H9 (cell line): ENCODE measurements at regions not wholly inside any gene's neighbourhood (a gene's known extent, or its start where the extent isn't known, plus 50 kb on each side); places are given as distances from the start of the nearest gene placed in this dataset.

ENCODE experiments used
- DNase-seq: peaks from one replicate; pipeline ENCODE4 v3.0.0-alpha.2; 2017
- H2AFZ ChIP-seq: one replicate; pipeline ENCODE4 v1.6.1; 2013; ENCODE audit warnings: mild to moderate bottlenecking, low read length, control low read depth, moderate library complexity
- H2AK5ac ChIP-seq: 2 replicates; pipeline ENCODE4 v1.6.1; 2013; ENCODE audit warnings: low read length, control low read depth, mixed read lengths; ENCODE audit not compliant: insufficient read length
- H2BK120ac ChIP-seq: one replicate; pipeline ENCODE4 v1.6.1; 2013; ENCODE audit warnings: low read depth, mild to moderate bottlenecking, low read length, control low read depth, inconsistent platforms; ENCODE audit not compliant: poor library complexity, severe bottlenecking
- H2BK12ac ChIP-seq: 2 replicates; pipeline ENCODE4 v1.6.1; 2013; ENCODE audit warnings: low read length, control low read depth, mixed read lengths, low read depth; ENCODE audit not compliant: insufficient read length
- H2BK15ac ChIP-seq: 2 replicates; pipeline ENCODE4 v1.6.1; 2013; ENCODE audit warnings: low read depth, low read length, control low read depth
- H2BK20ac ChIP-seq: one replicate; pipeline ENCODE4 v1.6.1; 2013; ENCODE audit warnings: low read depth, mild to moderate bottlenecking, low read length, control low read depth, inconsistent platforms; ENCODE audit not compliant: poor library complexity, severe bottlenecking
- H2BK5ac ChIP-seq: 2 replicates; pipeline ENCODE4 v1.6.1; 2013; ENCODE audit warnings: low read length, control low read depth, mixed read lengths; ENCODE audit not compliant: insufficient read length
- H3K14ac ChIP-seq: 2 replicates; pipeline ENCODE4 v1.6.1; 2013; ENCODE audit warnings: low read length, control low read depth; ENCODE audit not compliant: insufficient read depth
- H3K18ac ChIP-seq: 2 replicates; pipeline ENCODE4 v1.6.1; 2013; ENCODE audit warnings: low read depth, mild to moderate bottlenecking, mixed read lengths, low read length, control low read depth; ENCODE audit not compliant: insufficient read length
- H3K23ac ChIP-seq: 2 replicates; pipeline ENCODE4 v1.6.1; 2013; ENCODE audit warnings: low read length, control low read depth, mixed read lengths, low read depth; ENCODE audit not compliant: insufficient read length
- H3K23me2 ChIP-seq: 2 replicates; pipeline ENCODE4 v1.6.1; 2013; ENCODE audit warnings: low read depth, mild to moderate bottlenecking, mixed read lengths, low read length, control low read depth; ENCODE audit not compliant: insufficient read length, poor library complexity, severe bottlenecking
- H3K27ac ChIP-seq: 2 replicates; pipeline ENCODE4 v1.5.1; 2013; ENCODE audit warnings: low read length, control low read depth, mixed read lengths, low read depth; ENCODE audit not compliant: insufficient read length
- H3K27me3 ChIP-seq: 2 replicates; pipeline ENCODE4 v1.6.1; 2013; ENCODE audit warnings: low read length, control low read depth, inconsistent platforms; ENCODE audit not compliant: insufficient read depth
- H3K4ac ChIP-seq: 2 replicates; pipeline ENCODE4 v1.6.1; 2013; ENCODE audit warnings: low read depth, mild to moderate bottlenecking, control low read depth, inconsistent platforms, low read length, moderate library complexity
- H3K4me1 ChIP-seq: 2 replicates; pipeline ENCODE4 v1.6.1; 2013; ENCODE audit warnings: low read length, control low read depth, inconsistent platforms; ENCODE audit not compliant: insufficient read depth
- H3K4me2 ChIP-seq: 2 replicates; pipeline ENCODE4 v1.6.1; 2013; ENCODE audit warnings: low read length, control low read depth, mixed read lengths; ENCODE audit not compliant: insufficient read length, insufficient read depth
- H3K56ac ChIP-seq: 2 replicates; pipeline ENCODE4 v1.6.1; 2013; ENCODE audit warnings: low read depth, mild to moderate bottlenecking, mixed read lengths, low read length, control low read depth; ENCODE audit not compliant: insufficient read length
- H3K79me1 ChIP-seq: 2 replicates; pipeline ENCODE4 v1.6.1; 2013; ENCODE audit warnings: low read depth, mild to moderate bottlenecking, moderate library complexity, low read length, control low read depth, inconsistent platforms; ENCODE audit not compliant: insufficient read depth, poor library complexity, severe bottlenecking
- H3K79me2 ChIP-seq: 2 replicates; pipeline ENCODE4 v1.6.1; 2013; ENCODE audit warnings: low read length, control low read depth, inconsistent platforms; ENCODE audit not compliant: insufficient read depth
- H3K9ac ChIP-seq: 2 replicates; pipeline ENCODE4 v1.6.1; 2013; ENCODE audit warnings: low read length, control low read depth, mixed read lengths; ENCODE audit not compliant: insufficient read length; ENCODE audit errors: extremely low read depth
- H3K9me3 ChIP-seq: one replicate; pipeline ENCODE4 v1.6.1; 2013; ENCODE audit warnings: low read depth, low read length, inconsistent platforms; ENCODE audit not compliant: control insufficient read depth
- H3T11ph ChIP-seq: one replicate; pipeline ENCODE4 v1.6.1; 2013; ENCODE audit warnings: mild to moderate bottlenecking, low read length, control low read depth, inconsistent platforms
- H4K20me1 ChIP-seq: one replicate; pipeline ENCODE4 v1.6.1; 2013; ENCODE audit not compliant: control insufficient read depth, insufficient read length, insufficient read depth
- H4K5ac ChIP-seq: 2 replicates; pipeline ENCODE4 v1.6.1; 2013; ENCODE audit warnings: low read depth, mild to moderate bottlenecking, mixed read lengths, low read length, control low read depth; ENCODE audit not compliant: insufficient read length
- H4K8ac ChIP-seq: replicated peaks from 2 replicates; pipeline ENCODE4 v1.6.1; 2013; ENCODE audit warnings: low read length, control low read depth, mixed read lengths, low read depth; ENCODE audit not compliant: insufficient read length
- H4K91ac ChIP-seq: 2 replicates; pipeline ENCODE4 v1.6.1; 2013; ENCODE audit warnings: low read depth, mild to moderate bottlenecking, moderate library complexity, mixed read lengths, low read length, control low read depth; ENCODE audit not compliant: insufficient read length
- H3K27ac Mint-ChIP-seq, 3 experiments: 2 replicates in 2 of 3; 3 replicates in 1 of 3; pipeline ENCODE4 v1.8.0; 2020 to 2021; ENCODE audit warnings: mixed read lengths in 3 of 3, mild to moderate bottlenecking in 1 of 3, moderate library complexity in 1 of 3
- H3K27me3 Mint-ChIP-seq: 2 replicates; pipeline ENCODE4 v1.8.0; 2021; ENCODE audit warnings: low read depth, mild to moderate bottlenecking, moderate library complexity, mixed read lengths
- H3K36me3 Mint-ChIP-seq, 3 experiments: 2 replicates in 2 of 3; 3 replicates in 1 of 3; pipeline ENCODE4 v1.8.0; 2020 to 2021; ENCODE audit warnings: low read depth in 3 of 3, mixed read lengths in 3 of 3; ENCODE audit not compliant: insufficient read depth in 1 of 3
- H3K4me1 Mint-ChIP-seq, 2 experiments: 2 replicates each; pipeline ENCODE4 v1.8.0; 2020; ENCODE audit warnings: mixed read lengths in 2 of 2
- H3K4me3 Mint-ChIP-seq, 2 experiments: 2 replicates in 1 of 2; 3 replicates in 1 of 2; pipeline ENCODE4 v1.8.0; 2020 to 2021; ENCODE audit warnings: mild to moderate bottlenecking in 2 of 2, mixed read lengths in 2 of 2, moderate library complexity in 1 of 2
- H3K9me3 Mint-ChIP-seq, 2 experiments: 2 replicates in 1 of 2; 3 replicates in 1 of 2; pipeline ENCODE4 v1.8.0; 2020; ENCODE audit warnings: mild to moderate bottlenecking in 2 of 2, mixed read lengths in 2 of 2, moderate library complexity in 1 of 2
- WGBS: extraction: QIAGEN DNeasy Blood & Tissue Kit; methylation state at CpG from one replicate; pipeline ENCODE4 v1.1.7; 2013; ENCODE audit warnings: missing lambda C conversion rate, low lambda C conversion rate, mixed read lengths; ENCODE audit not compliant: insufficient read length; ENCODE audit errors: extremely low coverage; 5-methylcytosine and 5-hydroxymethylcytosine counted together
- TF ChIP-seq, protein P1 (sequence below): fragments of 200-600 bp; sonication (generic); conservative IDR thresholded peaks from 3 replicates; pipeline ENCODE4 v1.8.0; 2021; ENCODE audit warnings: antibody characterized with exemption, mild to moderate bottlenecking

DNA sequence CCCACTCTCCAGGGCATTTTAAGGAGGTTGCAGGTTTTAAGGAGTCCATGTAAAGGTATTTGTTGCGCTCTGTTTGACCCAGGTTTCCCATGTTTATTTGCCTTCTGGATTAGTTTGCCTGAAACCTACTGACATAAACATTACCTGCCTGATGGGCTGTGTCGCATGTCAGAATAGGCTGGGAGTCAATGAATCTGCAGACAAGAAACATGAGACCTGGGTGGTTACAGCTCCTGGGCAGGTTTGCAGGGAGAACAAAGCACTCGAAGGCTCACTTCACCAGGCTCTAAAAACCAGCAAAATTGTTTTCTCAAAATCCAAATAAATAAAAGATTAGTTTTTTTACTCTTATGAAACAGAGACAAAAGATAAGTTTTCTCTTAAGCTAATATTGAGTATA is 114.4 kb upstream of the SERTM1 start:
- Histone ChIP-seq H4K5ac (no peak overlapping the region), H4K20me1 (no peaks in the 10 kb centered on the region)

More for the DNA sequence above, 114.4 kb upstream of the SERTM1 start:
- Mint-ChIP-seq H3K27me3 (no peaks in the 10 kb centered on the region; the same call in 1 of the 2 replicates), H3K4me3 (no peak overlapping the region), H3K9me3 (no peaks in the 10 kb centered on the region), H3K27ac (no peak overlapping the region), H3K4me1 (peaks cover 10 to 11% of the 10 kb centered on the region in 2 experiments), H3K36me3 (no peaks in the 10 kb centered on the region)
- no peak overlapping the region for H3K4me2 ChIP-seq
- H3K27me3 ChIP-seq, result no peaks in the 10 kb centered on the region
- H3K79me1 ChIP-seq, result no peaks in the 10 kb centered on the region
- no peak overlapping the region for H2BK15ac ChIP-seq
- no peak overlapping the region for H3K27ac ChIP-seq
- no peak overlapping the region for H2BK20ac ChIP-seq
- WGBS, result no CpG with 5 or more reads among the region's 3 CpGs
- no peak overlapping the region for H2BK5ac ChIP-seq
- no peak overlapping the region for H3K56ac ChIP-seq
- H3K18ac ChIP-seq, result no peak overlapping the region
- no peak overlapping the region for H3T11ph ChIP-seq
- H3K14ac ChIP-seq, result no peak overlapping the region
- no peak overlapping the region for H3K23ac ChIP-seq
- no peak overlapping the region for H4K91ac ChIP-seq
- no peaks in the 10 kb centered on the region for H3K9me3 ChIP-seq
- H3K4me1 ChIP-seq, result no peaks in the 10 kb centered on the region; the same call in 1 of the 2 replicates
- H3K23me2 ChIP-seq, result no peaks in the 10 kb centered on the region
- no peak overlapping the region for H3K9ac ChIP-seq
- H3K79me2 ChIP-seq, result no peaks in the 10 kb centered on the region
- H4K8ac ChIP-seq, result no peak overlapping the region
- H3K4ac ChIP-seq, result no peak overlapping the region
- no peak overlapping the region for H2AK5ac ChIP-seq
- H2BK12ac ChIP-seq, result no peak overlapping the region
- TF ChIP-seq, protein P1, sequence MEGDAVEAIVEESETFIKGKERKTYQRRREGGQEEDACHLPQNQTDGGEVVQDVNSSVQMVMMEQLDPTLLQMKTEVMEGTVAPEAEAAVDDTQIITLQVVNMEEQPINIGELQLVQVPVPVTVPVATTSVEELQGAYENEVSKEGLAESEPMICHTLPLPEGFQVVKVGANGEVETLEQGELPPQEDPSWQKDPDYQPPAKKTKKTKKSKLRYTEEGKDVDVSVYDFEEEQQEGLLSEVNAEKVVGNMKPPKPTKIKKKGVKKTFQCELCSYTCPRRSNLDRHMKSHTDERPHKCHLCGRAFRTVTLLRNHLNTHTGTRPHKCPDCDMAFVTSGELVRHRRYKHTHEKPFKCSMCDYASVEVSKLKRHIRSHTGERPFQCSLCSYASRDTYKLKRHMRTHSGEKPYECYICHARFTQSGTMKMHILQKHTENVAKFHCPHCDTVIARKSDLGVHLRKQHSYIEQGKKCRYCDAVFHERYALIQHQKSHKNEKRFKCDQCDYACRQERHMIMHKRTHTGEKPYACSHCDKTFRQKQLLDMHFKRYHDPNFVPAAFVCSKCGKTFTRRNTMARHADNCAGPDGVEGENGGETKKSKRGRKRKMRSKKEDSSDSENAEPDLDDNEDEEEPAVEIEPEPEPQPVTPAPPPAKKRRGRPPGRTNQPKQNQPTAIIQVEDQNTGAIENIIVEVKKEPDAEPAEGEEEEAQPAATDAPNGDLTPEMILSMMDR, result no peak
- no peak for DNase-seq
- no peak overlapping the region for H2AFZ ChIP-seq
- H2BK120ac ChIP-seq, result no peak overlapping the region
